ENCODE measurements at regions not wholly inside any gene's neighbourhood (a gene's known extent, or its start where the extent isn't known, plus 50 kb on each side); places are given as distances from the start of the nearest gene placed in this dataset.

DNA sequence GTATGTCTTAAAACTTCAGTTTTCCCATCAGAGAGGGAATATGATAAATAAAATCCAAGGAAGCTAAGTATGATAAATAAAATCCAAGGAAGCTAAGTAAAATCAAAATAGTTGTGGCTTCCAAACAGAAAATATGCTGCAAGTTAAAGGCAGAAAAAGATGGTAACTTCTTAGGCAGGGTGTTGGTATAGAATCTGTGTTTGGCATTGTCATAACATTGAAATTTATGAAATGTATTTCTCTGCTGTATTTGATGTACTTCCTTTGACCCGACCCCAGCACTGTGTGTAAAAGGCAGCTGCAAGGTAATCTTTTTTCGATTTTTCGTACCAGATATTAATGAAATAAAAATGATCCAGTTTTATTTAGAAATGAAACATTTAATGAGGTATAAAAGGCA is 537.2 kb downstream of the TFEC start:
- TF ChIP-seq CTCF (conservative IDR thresholded peaks at IDR 0.05): no peak
- H3K27ac ChIP-seq: no peak overlapping the region

- TF ChIP-seq CTCF (conservative IDR thresholded peaks at IDR 0.05): no peak
- no peak overlapping the region for H3K27ac ChIP-seq
Measured at GRCh38 chr7:115491744-115492380, 538.7 kb downstream of the TFEC start.

GRCh38 chr7:115479448-115479847 is 551.1 kb downstream of the TFEC start:
- no peak overlapping the region for H3K27ac ChIP-seq
- TF ChIP-seq CTCF (conservative IDR thresholded peaks at IDR 0.05): no peak

DNA sequence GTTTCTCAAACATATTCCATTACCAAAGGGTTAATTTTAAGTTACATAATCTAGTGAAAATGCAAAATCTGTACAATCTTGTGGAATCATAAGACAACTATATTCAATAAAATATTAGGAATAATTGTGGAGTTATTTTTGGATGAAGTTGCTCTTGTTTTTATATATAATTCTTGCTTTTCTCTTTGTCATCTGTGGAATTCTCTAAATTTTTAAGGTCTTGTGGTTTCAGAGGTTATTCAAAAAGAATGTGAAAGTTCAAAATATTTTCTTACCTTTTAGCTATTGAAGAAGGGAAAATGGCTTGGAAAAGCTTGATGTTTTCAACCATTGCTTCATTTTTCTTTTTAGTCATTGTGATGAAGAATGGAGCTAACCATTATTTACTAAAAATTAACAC is 552.1 kb downstream of the TFEC start:
- H3K27ac ChIP-seq: no peak overlapping the region
- TF ChIP-seq CTCF (conservative IDR thresholded peaks at IDR 0.05): no peak

- H3K27ac ChIP-seq: no peak overlapping the region
- no peak for TF ChIP-seq CTCF (conservative IDR thresholded peaks at IDR 0.05)
Measured at GRCh38 chr7:115477193-115477651, 553.3 kb downstream of the TFEC start.

DNA sequence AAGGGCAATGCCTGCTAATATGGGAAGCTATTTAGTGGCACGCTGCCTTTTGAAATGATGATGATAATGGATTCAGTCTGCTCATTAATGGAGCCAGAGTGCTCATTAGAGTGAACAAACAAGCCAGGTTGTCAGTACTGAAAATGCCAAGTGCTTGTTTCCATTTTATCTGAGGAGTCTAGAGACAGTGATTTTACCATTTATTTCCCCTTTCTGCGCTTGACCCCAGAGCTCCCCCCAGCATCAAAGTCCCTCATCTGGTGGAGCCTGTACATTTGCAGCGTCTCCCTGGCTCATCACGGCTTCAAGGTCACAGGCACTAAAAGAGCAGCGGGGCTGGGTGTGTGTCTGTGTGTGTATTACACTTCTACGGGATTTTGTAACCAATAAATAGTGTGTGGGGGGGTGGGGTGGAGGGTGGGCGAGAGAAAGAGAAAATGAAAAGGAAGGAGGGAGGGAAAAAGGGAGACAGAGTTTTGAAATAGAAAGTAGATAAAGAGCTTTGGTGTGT is 553.8 kb downstream of the TFEC start:
- no peak overlapping the region for H3K27ac ChIP-seq
- no peak for TF ChIP-seq CTCF (conservative IDR thresholded peaks at IDR 0.05)

- TF ChIP-seq CTCF (conservative IDR thresholded peaks at IDR 0.05): peak; percentile 26
- H3K27ac ChIP-seq: no peak overlapping the region
Measured at GRCh38 chr7:115475761-115476385, 554.0 kb downstream of the MDFIC start.

Measured in VCaP (cell line).